Chondrocyte (in vitro differentiated cells): ENCODE measurements at regions not wholly inside any gene's neighbourhood (a gene's known extent, or its start where the extent isn't known, plus 50 kb on each side); places are given as distances from the start of the nearest gene placed in this dataset.

Experiments
- DNase-seq: peaks from one replicate; pipeline ENCODE4 v3.0.0; 2021; ENCODE audit warnings: mixed read lengths, low spot score
- H3K27ac Mint-ChIP-seq: one replicate; pipeline ENCODE4 v1.8.0; 2021; ENCODE audit warnings: mild to moderate bottlenecking, moderate library complexity, mixed read lengths; ENCODE audit not compliant: unreplicated experiment
- H3K27me3 Mint-ChIP-seq: 2 replicates; pipeline ENCODE4 v1.8.0; 2021; ENCODE audit warnings: low read depth, mixed read lengths
- H3K36me3 Mint-ChIP-seq: 2 replicates; pipeline ENCODE4 v1.8.0; 2021; ENCODE audit warnings: low read depth, mixed read lengths
- H3K4me1 Mint-ChIP-seq: 2 replicates; pipeline ENCODE4 v1.8.0; 2021; ENCODE audit warnings: low read depth, mild to moderate bottlenecking, mixed read lengths
- H3K4me3 Mint-ChIP-seq: one replicate; pipeline ENCODE4 v1.8.0; 2021; ENCODE audit warnings: mild to moderate bottlenecking, moderate library complexity, mixed read lengths; ENCODE audit not compliant: unreplicated experiment
- H3K9me3 Mint-ChIP-seq: 2 replicates; pipeline ENCODE4 v1.8.0; 2021; ENCODE audit warnings: low read depth, mixed read lengths
- TF ChIP-seq, protein P1 (sequence below): fragments of 200-600 bp; sonication (generic); IDR thresholded peaks from 2 replicates; pipeline ENCODE4 v1.5.0; 2021; ENCODE audit warnings: antibody characterized with exemption, mild to moderate bottlenecking, moderate library complexity

- Mint-ChIP-seq H3K9me3 (no peaks in the 10 kb centered on the region), H3K36me3 (no peaks in the 10 kb centered on the region), H3K27me3 (peaks cover 20% of the 10 kb centered on the region), H3K4me1 (no peaks in the 10 kb centered on the region), H3K27ac (no peak overlapping the region), H3K4me3 (no peak overlapping the region)
- DNase-seq: no peak
- TF ChIP-seq, protein P1, sequence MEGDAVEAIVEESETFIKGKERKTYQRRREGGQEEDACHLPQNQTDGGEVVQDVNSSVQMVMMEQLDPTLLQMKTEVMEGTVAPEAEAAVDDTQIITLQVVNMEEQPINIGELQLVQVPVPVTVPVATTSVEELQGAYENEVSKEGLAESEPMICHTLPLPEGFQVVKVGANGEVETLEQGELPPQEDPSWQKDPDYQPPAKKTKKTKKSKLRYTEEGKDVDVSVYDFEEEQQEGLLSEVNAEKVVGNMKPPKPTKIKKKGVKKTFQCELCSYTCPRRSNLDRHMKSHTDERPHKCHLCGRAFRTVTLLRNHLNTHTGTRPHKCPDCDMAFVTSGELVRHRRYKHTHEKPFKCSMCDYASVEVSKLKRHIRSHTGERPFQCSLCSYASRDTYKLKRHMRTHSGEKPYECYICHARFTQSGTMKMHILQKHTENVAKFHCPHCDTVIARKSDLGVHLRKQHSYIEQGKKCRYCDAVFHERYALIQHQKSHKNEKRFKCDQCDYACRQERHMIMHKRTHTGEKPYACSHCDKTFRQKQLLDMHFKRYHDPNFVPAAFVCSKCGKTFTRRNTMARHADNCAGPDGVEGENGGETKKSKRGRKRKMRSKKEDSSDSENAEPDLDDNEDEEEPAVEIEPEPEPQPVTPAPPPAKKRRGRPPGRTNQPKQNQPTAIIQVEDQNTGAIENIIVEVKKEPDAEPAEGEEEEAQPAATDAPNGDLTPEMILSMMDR: no peak
Observed at GRCh38 chr13:56850852-56851251, 289.9 kb upstream of the PRR20A start.

GRCh38 chr13:56861476-56861875 is 279.2 kb upstream of the PRR20A start:
- Mint-ChIP-seq H3K27me3 (no peaks in the 10 kb centered on the region), H3K27ac (no peak overlapping the region), H3K4me1 (no peaks in the 10 kb centered on the region), H3K9me3 (peaks cover 4% of the 10 kb centered on the region), H3K36me3 (no peaks in the 10 kb centered on the region), H3K4me3 (no peak overlapping the region)
- TF ChIP-seq, protein P1: no peak
- no peak for DNase-seq

DNA sequence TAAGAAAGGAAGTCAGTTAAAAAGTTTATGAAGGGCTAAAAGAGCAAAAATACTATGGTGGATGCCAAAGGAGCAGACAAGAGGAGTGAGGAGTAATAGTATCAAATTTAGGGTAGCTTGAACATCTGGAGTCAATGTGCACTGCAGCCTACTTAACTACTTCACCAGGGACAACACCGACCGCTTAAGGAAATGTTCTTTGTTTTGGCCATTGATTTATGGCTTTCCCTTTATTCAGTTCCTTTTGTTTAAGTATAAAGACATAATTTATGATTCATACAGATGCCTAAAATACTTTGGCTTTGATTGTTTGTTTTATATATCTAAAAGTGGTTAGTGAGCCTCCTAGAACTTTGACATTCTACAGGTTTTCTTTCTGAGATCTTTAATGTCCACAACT is 276.3 kb upstream of the PRR20A start:
- H3K4me1 Mint-ChIP-seq: no peaks in the 10 kb centered on the region
- H3K36me3 Mint-ChIP-seq: no peaks in the 10 kb centered on the region
- no peak overlapping the region for H3K4me3 Mint-ChIP-seq
- no peaks in the 10 kb centered on the region for H3K9me3 Mint-ChIP-seq
- TF ChIP-seq, protein P1: no peak
- DNase-seq: no peak
- no peak overlapping the region for H3K27ac Mint-ChIP-seq
- no peaks in the 10 kb centered on the region for H3K27me3 Mint-ChIP-seq

DNA sequence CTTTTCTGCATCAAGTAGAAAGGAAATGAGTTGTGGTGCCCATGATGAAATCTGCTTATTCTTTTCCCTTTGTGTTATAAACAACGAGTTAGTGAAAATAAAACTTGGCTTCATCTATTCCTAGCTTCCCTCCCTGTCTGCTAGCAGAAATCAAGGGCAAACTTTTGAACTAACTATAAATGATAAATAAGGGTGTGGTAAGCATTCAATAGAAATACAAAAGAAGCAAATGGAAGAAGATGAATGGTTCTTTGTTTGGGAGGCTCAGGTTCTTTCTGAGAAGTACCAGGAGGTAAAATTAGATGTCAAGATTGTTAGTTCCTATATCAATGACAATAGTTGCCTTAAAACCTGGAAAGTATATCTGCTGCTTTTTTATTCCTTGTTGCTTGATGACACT is 275.3 kb upstream of the PRR20A start:
- Mint-ChIP-seq H3K27me3 (no peaks in the 10 kb centered on the region), H3K27ac (no peak overlapping the region), H3K4me1 (no peaks in the 10 kb centered on the region), H3K36me3 (no peaks in the 10 kb centered on the region), H3K9me3 (no peaks in the 10 kb centered on the region), H3K4me3 (no peak overlapping the region)
- TF ChIP-seq, protein P1: no peak
- DNase-seq: no peak

DNA sequence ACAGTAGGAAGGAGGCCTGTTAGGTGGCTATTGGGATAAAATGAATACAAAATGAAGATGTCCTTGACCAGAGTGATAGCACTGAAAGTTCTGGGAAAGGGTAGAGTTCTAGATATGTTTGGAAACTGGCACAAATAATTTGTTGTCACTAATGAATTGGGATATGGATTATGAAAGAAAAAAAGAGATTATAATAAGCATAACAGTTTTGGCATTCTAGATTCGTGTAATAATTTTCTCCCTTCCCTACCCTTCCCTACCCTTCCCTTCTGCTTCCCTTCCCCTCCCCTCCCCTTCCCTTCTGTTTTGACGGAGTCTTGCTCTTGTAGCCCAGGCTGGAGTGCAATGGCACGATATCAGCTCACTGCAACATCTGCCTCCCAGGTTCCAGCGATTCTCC is 271.0 kb upstream of the PRR20A start:
- Mint-ChIP-seq H3K9me3 (no peaks in the 10 kb centered on the region), H3K36me3 (no peaks in the 10 kb centered on the region), H3K4me1 (no peaks in the 10 kb centered on the region), H3K4me3 (no peak overlapping the region), H3K27me3 (no peaks in the 10 kb centered on the region), H3K27ac (no peak overlapping the region)
- TF ChIP-seq, protein P1: no peak
- DNase-seq: no peak
